Colonic mucosa (tissue), 4 donors: ENCODE measurements at regions not wholly inside any gene's neighbourhood (a gene's known extent, or its start where the extent isn't known, plus 50 kb on each side); places are given as distances from the start of the nearest gene placed in this dataset.
"Not testable (repeated sequence)": the region's sequence is repeated elsewhere in the genome, so short reads cannot be mapped to it uniquely, and the experiment has no call there.

Experiments used
- DNase-seq: peaks from one replicate; pipeline ENCODE4 v3.0.0-alpha.2; 2020
- H3K27ac ChIP-seq: fragments of 200-600 bp; one replicate; pipeline ENCODE4 v1.8.0; 2021
- H3K27me3 ChIP-seq: fragments of 200-600 bp; one replicate; pipeline ENCODE4 v1.8.0; 2021
- H3K36me3 ChIP-seq: fragments of 200-600 bp; one replicate; pipeline ENCODE4 v1.8.0; 2021
- H3K4me1 ChIP-seq: fragments of 200-600 bp; one replicate; pipeline ENCODE4 v1.8.0; 2021; ENCODE audit warnings: mild to moderate bottlenecking
- H3K4me3 ChIP-seq: fragments of 200-600 bp; one replicate; pipeline ENCODE4 v1.8.0; 2021
- H3K9ac ChIP-seq, 2 donors: one replicate each; pipeline ENCODE4 v1.7.0; 2013; ENCODE audit warnings: control low read depth in 2 of 2, low read depth in 2 of 2, low read length in 2 of 2
- H3K9me3 ChIP-seq: fragments of 200-600 bp; one replicate; pipeline ENCODE4 v1.8.0; 2021
- intact Hi-C: fragments of 100-400 bp; cut with DNase I; formaldehyde crosslinking; loops from one replicate; pipeline ENCODE4 v1.14.1; 2022
- TF ChIP-seq, protein P1 (sequence below): fragments of 200-600 bp; IDR thresholded peaks from one replicate; pipeline ENCODE4 v1.8.0; 2022; ENCODE audit warnings: antibody characterized with exemption, mild to moderate bottlenecking
- donor health status: healthy.
- donor health status: DM: no; HTN: no; CAD: no.
- donor health status: DM: no; HTN: no; CAD: no.

GRCh38 chr11:12585861-12586260 is 88.4 kb upstream of the TEAD1 start:
- Histone ChIP-seq H3K27me3 (no peaks in the 10 kb centered on the region), H3K4me1 (no peaks in the 10 kb centered on the region), H3K4me3 (no peak overlapping the region), H3K9ac (no peak overlapping the region), H3K27ac (no peak overlapping the region), H3K9me3 (no peaks in the 10 kb centered on the region), H3K36me3 (no peaks in the 10 kb centered on the region)
- TF ChIP-seq, protein P1, sequence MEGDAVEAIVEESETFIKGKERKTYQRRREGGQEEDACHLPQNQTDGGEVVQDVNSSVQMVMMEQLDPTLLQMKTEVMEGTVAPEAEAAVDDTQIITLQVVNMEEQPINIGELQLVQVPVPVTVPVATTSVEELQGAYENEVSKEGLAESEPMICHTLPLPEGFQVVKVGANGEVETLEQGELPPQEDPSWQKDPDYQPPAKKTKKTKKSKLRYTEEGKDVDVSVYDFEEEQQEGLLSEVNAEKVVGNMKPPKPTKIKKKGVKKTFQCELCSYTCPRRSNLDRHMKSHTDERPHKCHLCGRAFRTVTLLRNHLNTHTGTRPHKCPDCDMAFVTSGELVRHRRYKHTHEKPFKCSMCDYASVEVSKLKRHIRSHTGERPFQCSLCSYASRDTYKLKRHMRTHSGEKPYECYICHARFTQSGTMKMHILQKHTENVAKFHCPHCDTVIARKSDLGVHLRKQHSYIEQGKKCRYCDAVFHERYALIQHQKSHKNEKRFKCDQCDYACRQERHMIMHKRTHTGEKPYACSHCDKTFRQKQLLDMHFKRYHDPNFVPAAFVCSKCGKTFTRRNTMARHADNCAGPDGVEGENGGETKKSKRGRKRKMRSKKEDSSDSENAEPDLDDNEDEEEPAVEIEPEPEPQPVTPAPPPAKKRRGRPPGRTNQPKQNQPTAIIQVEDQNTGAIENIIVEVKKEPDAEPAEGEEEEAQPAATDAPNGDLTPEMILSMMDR = no peak
- DNase-seq = no peak
- intact Hi-C loops = no loop called here

GRCh38 chr11:12587333-12587991 is 86.8 kb upstream of the TEAD1 start:
- TF ChIP-seq, protein P1 = no peak
- Histone ChIP-seq H3K9ac (no peak overlapping the region), H3K4me1 (no peaks in the 10 kb centered on the region), H3K27me3 (no peaks in the 10 kb centered on the region), H3K27ac (no peak overlapping the region), H3K4me3 (no peak overlapping the region), H3K9me3 (no peaks in the 10 kb centered on the region), H3K36me3 (no peaks in the 10 kb centered on the region)
- no peak for DNase-seq
- intact Hi-C loops = no loop called here

GRCh38 chr11:12591706-12592105 is 82.5 kb upstream of the TEAD1 start:
- H3K36me3 ChIP-seq = no peaks in the 10 kb centered on the region
- TF ChIP-seq, protein P1 = no peak
- intact Hi-C loops = no loop called here
- H3K4me3 ChIP-seq = no peak overlapping the region
- no peaks in the 10 kb centered on the region for H3K9me3 ChIP-seq
- no peak overlapping the region for H3K27ac ChIP-seq
- H3K27me3 ChIP-seq = no peaks in the 10 kb centered on the region
- no peaks in the 10 kb centered on the region for H3K4me1 ChIP-seq
- no peak for DNase-seq
- no peak overlapping the region for H3K9ac ChIP-seq

DNA sequence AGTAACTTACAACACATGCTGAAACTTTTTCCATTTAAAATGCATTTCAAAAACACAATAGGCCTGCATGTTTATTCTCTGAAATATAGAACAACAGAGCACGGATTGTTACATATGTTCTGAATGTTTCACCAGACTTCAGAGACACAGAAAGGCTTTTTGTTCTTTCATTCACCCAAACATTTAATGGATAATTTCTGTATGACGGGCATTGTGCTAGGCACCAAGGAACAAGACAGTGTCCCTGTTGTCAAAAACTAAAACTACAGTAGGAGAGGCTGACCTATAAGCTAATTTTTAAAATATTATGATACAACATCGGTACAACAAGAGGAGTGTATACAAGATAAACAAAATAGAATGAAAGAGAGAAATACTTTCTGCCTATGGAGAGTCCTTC is 81.9 kb upstream of the TEAD1 start:
- Histone ChIP-seq H3K27me3 (no peaks in the 10 kb centered on the region), H3K9me3 (no peaks in the 10 kb centered on the region), H3K4me1 (no peaks in the 10 kb centered on the region), H3K36me3 (no peaks in the 10 kb centered on the region), H3K9ac (no peak overlapping the region), H3K4me3 (no peak overlapping the region), H3K27ac (no peak overlapping the region)
- no peak for DNase-seq
- TF ChIP-seq, protein P1 = no peak
- intact Hi-C loops = no loop called here

DNA sequence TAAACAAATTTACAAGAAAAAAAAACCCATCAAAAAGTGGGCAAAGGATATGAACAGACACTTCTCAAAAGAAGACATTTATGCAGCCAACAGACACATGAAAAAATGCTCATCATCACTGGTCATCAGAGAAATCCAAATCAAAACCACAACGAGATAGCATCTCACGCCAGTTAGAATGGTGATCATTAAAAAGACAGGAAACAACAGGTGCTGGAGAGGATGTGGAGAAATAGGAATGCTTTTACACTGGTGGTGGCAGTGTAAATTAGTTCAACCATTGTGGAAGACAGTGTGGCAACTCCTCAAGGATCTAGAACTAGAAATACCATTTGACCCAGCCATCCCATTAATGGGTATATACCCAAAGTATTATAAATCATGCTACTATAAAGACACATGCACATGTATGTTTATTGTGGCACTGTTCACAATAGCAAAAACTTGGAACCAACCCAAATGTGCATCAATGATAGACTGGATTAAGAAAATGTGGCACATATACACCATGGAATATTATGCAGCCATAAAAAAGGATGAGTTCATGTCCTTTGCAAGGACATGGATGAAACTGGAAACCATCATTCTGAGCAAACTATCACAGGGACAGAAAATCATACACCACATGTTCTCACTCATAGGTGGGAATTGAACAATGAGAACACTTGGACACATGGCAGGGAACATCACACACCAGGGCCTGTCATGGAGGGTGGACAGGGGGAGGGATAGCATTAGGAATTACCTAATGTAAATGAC is 79.0 kb upstream of the TEAD1 start:
- DNase-seq, H3K4me3 ChIP-seq, H3K9ac ChIP-seq, H3K9me3 ChIP-seq, intact Hi-C loops, H3K36me3 ChIP-seq, H3K27me3 ChIP-seq, H3K4me1 ChIP-seq, H3K27ac ChIP-seq: not testable (repeated sequence)
